OCI-LY7 (cell line): ENCODE measurements at regions not wholly inside any gene's neighbourhood (a gene's known extent, or its start where the extent isn't known, plus 50 kb on each side); places are given as distances from the start of the nearest gene placed in this dataset.

Experiments used
- EZH2phosphoT487 ChIP-seq: fragments of 200-600 bp; sonication (generic); IDR thresholded peaks from 2 replicates; pipeline ENCODE4 v1.6.1; 2018; ENCODE audit warnings: low read depth, borderline replicate concordance, mild to moderate bottlenecking, mixed run types, antibody characterized with exemption, low read length, moderate library complexity, mixed read lengths
- TF ChIP-seq, protein P1 (sequence below): fragments of 200-600 bp; sonication (generic); conservative IDR thresholded peaks from 2 replicates; pipeline ENCODE4 v1.5.1; 2014; ENCODE audit warnings: mild to moderate bottlenecking, antibody characterized with exemption, low read length, moderate library complexity, mixed read lengths

GRCh38 chr4:10239982-10240654, 123.5 kb upstream of the WDR1 start:
- TF ChIP-seq, protein P1, sequence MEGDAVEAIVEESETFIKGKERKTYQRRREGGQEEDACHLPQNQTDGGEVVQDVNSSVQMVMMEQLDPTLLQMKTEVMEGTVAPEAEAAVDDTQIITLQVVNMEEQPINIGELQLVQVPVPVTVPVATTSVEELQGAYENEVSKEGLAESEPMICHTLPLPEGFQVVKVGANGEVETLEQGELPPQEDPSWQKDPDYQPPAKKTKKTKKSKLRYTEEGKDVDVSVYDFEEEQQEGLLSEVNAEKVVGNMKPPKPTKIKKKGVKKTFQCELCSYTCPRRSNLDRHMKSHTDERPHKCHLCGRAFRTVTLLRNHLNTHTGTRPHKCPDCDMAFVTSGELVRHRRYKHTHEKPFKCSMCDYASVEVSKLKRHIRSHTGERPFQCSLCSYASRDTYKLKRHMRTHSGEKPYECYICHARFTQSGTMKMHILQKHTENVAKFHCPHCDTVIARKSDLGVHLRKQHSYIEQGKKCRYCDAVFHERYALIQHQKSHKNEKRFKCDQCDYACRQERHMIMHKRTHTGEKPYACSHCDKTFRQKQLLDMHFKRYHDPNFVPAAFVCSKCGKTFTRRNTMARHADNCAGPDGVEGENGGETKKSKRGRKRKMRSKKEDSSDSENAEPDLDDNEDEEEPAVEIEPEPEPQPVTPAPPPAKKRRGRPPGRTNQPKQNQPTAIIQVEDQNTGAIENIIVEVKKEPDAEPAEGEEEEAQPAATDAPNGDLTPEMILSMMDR, result no peak
- TF ChIP-seq EZH2phosphoT487, result no peak
